ENCODE measurements at regions not wholly inside any gene's neighbourhood (a gene's known extent, or its start where the extent isn't known, plus 50 kb on each side); places are given as distances from the start of the nearest gene placed in this dataset.
"Not testable (repeated sequence)": the region's sequence is repeated elsewhere in the genome, so short reads cannot be mapped to it uniquely, and the experiment has no call there.

- H3K4me1 Mint-ChIP-seq; DNase-seq (ENCODE audit: low spot score in 2 of 2); H3K4me3 Mint-ChIP-seq; H3K27ac Mint-ChIP-seq; H3K36me3 Mint-ChIP-seq; H3K9me3 Mint-ChIP-seq; ATAC-seq: not testable (repeated sequence)
Measured at GRCh38 chr16:33769180-33769846, 309.9 kb downstream of the TP53TG3F start.

GRCh38 chr16:33770478-33770877 is 311.1 kb downstream of the TP53TG3F start:
- H3K27ac Mint-ChIP-seq; H3K4me3 Mint-ChIP-seq; DNase-seq (ENCODE audit: low spot score in 2 of 2); H3K36me3 Mint-ChIP-seq; H3K9me3 Mint-ChIP-seq; ATAC-seq; H3K4me1 Mint-ChIP-seq: not testable (repeated sequence)

- H3K4me1 Mint-ChIP-seq; H3K9me3 Mint-ChIP-seq; DNase-seq (ENCODE audit: low spot score in 2 of 2); ATAC-seq; H3K4me3 Mint-ChIP-seq; H3K36me3 Mint-ChIP-seq; H3K27ac Mint-ChIP-seq: not testable (repeated sequence)
Measured at GRCh38 chr16:33771211-33771610, 311.8 kb downstream of the TP53TG3F start.

GRCh38 chr16:33773966-33774365 is 314.6 kb downstream of the TP53TG3F start:
- H3K4me1 Mint-ChIP-seq; H3K4me3 Mint-ChIP-seq; DNase-seq (ENCODE audit: low spot score in 2 of 2); H3K27ac Mint-ChIP-seq; H3K36me3 Mint-ChIP-seq; ATAC-seq; H3K9me3 Mint-ChIP-seq: not testable (repeated sequence)

GRCh38 chr16:33774724-33775123 is 315.3 kb downstream of the TP53TG3F start:
- H3K4me3 Mint-ChIP-seq; H3K9me3 Mint-ChIP-seq; H3K27ac Mint-ChIP-seq; DNase-seq (ENCODE audit: low spot score in 2 of 2); ATAC-seq; H3K4me1 Mint-ChIP-seq; H3K36me3 Mint-ChIP-seq: not testable (repeated sequence)

- H3K9me3 Mint-ChIP-seq; H3K4me1 Mint-ChIP-seq; H3K4me3 Mint-ChIP-seq; ATAC-seq; H3K27ac Mint-ChIP-seq; DNase-seq (ENCODE audit: low spot score in 2 of 2); H3K36me3 Mint-ChIP-seq: not testable (repeated sequence)
Measured at GRCh38 chr16:33816328-33816944, 357.0 kb downstream of the TP53TG3F start.

- H3K9me3 Mint-ChIP-seq; H3K4me1 Mint-ChIP-seq; DNase-seq (ENCODE audit: low spot score in 2 of 2); H3K4me3 Mint-ChIP-seq; H3K27ac Mint-ChIP-seq; H3K36me3 Mint-ChIP-seq; ATAC-seq: not testable (repeated sequence)
Measured at GRCh38 chr16:33824736-33825135, 365.3 kb downstream of the TP53TG3F start.

- not testable (repeated sequence) for H3K9me3 Mint-ChIP-seq; DNase-seq (ENCODE audit: low spot score in 2 of 2); H3K4me1 Mint-ChIP-seq; ATAC-seq; H3K4me3 Mint-ChIP-seq; H3K27ac Mint-ChIP-seq; H3K36me3 Mint-ChIP-seq
Measured at GRCh38 chr16:33827522-33827921, 368.1 kb downstream of the TP53TG3F start.

- H3K36me3 Mint-ChIP-seq; H3K27ac Mint-ChIP-seq; H3K4me3 Mint-ChIP-seq; DNase-seq (ENCODE audit: low spot score in 2 of 2); H3K9me3 Mint-ChIP-seq; H3K4me1 Mint-ChIP-seq: not testable (repeated sequence)
- peak; percentile 42 for ATAC-seq
Measured at GRCh38 chr16:33839157-33839556, 379.7 kb downstream of the TP53TG3F start.

- H3K36me3 Mint-ChIP-seq; H3K4me1 Mint-ChIP-seq; H3K27ac Mint-ChIP-seq; ATAC-seq; DNase-seq (ENCODE audit: low spot score in 2 of 2); H3K4me3 Mint-ChIP-seq; H3K9me3 Mint-ChIP-seq: not testable (repeated sequence)
Measured at GRCh38 chr16:33844533-33844932, 385.1 kb downstream of the TP53TG3F start.
